K562 (cell line): ENCODE measurements at regions not wholly inside any gene's neighbourhood (a gene's known extent, or its start where the extent isn't known, plus 50 kb on each side); places are given as distances from the start of the nearest gene placed in this dataset.
A peak's percentile ranks its signal among the peaks of the same experiment; 100 is the strongest.

Experiments
- BMI1 ChIP-seq: fragments of 150-350 bp; IDR thresholded peaks from 2 replicates; pipeline ENCODE4 v1.6.1; 2014; ENCODE audit warnings: low read length
- C11orf30 ChIP-seq: fragments of 450-650 bp; IDR thresholded peaks from 2 replicates; pipeline ENCODE4 v1.6.1; 2016; ENCODE audit warnings: low read depth, mild to moderate bottlenecking
- CCAR2 ChIP-seq: fragments of 200-400 bp; formaldehyde crosslinking; IDR thresholded peaks from 2 replicates; pipeline ENCODE4 v1.6.1; 2017; ENCODE audit warnings: mild to moderate bottlenecking, low read depth, low read length
- CHD7 ChIP-seq: fragments of 200-600 bp; sonication (generic); IDR thresholded peaks from one replicate; pipeline ENCODE4 v1.6.1; 2012; ENCODE audit warnings: mild to moderate bottlenecking, low read depth, low read length, inconsistent platforms
- GABPA ChIP-seq: fragments of 200-800 bp; sonication (Bioruptor generic); conservative IDR thresholded peaks from 2 replicates; pipeline ENCODE4 v1.6.1; 2016; ENCODE audit warnings: low read depth, missing genetic modification characterization, missing compliant biosample characterization
- HIVEP1 ChIP-seq: fragments of 250-450 bp; sonication (Bioruptor Pico); IDR thresholded peaks from 2 replicates; pipeline ENCODE4 v1.4.0; 2020; ENCODE audit warnings: mild to moderate bottlenecking
- MYC ChIP-seq, 2 experiments: fragments of 250-450 bp in 1 of 2; sonication (Bioruptor Pico) in 1 of 2; IDR thresholded peaks; 2 replicates each; pipeline versions ENCODE4 v1.5.1 to v1.6.1; 2012 to 2021; ENCODE audit warnings: low read depth in 2 of 2, borderline replicate concordance in 1 of 2, improper control_type of control experiment in 1 of 2, low read length in 1 of 2, mild to moderate bottlenecking in 1 of 2, moderate library complexity in 1 of 2
- NR2F6 ChIP-seq: fragments of 450-650 bp; formaldehyde crosslinking; IDR thresholded peaks from 2 replicates; pipeline ENCODE4 v1.4.0; 2020; ENCODE audit warnings: mild to moderate bottlenecking
- OTX1 ChIP-seq: fragments of 450-650 bp; formaldehyde crosslinking; IDR thresholded peaks from 2 replicates; pipeline ENCODE4 v1.4.0; 2022; ENCODE audit warnings: mild to moderate bottlenecking
- SAP30 ChIP-seq: fragments of 200-600 bp; sonication (generic); IDR thresholded peaks from 2 replicates; pipeline ENCODE4 v1.6.1; 2012; ENCODE audit warnings: borderline replicate concordance, low read depth, mild to moderate bottlenecking, moderate library complexity, low read length, control low read depth, inconsistent platforms; ENCODE audit not compliant: insufficient read depth, poor library complexity, severe bottlenecking
- TEAD2 ChIP-seq: fragments of 450-650 bp; IDR thresholded peaks from 2 replicates; pipeline ENCODE4 v1.6.1; 2016; ENCODE audit warnings: missing genetic modification characterization, control low read depth, missing compliant biosample characterization
- ZNF184 ChIP-seq: sonication (generic); formaldehyde crosslinking; IDR thresholded peaks from 2 replicates; pipeline ENCODE4 v1.5.0; 2020; ENCODE audit warnings: missing genetic modification reagents
- ZNF324 ChIP-seq: fragments of 250-450 bp; sonication (Bioruptor Pico); IDR thresholded peaks from 2 replicates; pipeline ENCODE4 v1.4.0; 2020; ENCODE audit warnings: mild to moderate bottlenecking
- ZNF561 ChIP-seq: fragments of 450-650 bp; formaldehyde crosslinking; conservative IDR thresholded peaks from 2 replicates; pipeline ENCODE4 v1.4.0; 2020; ENCODE audit warnings: mild to moderate bottlenecking, moderate library complexity
- ZNF785 ChIP-seq: fragments of 250-450 bp; sonication (Bioruptor Pico); IDR thresholded peaks from 2 replicates; pipeline ENCODE4 v1.4.0; 2020; ENCODE audit warnings: mild to moderate bottlenecking

- no peak for TF ChIP-seq TEAD2 (tag)
- TF ChIP-seq OTX1 (CRISPR knock-in tag): no peak
- no peak for TF ChIP-seq BMI1
- no peak for TF ChIP-seq NR2F6 (CRISPR knock-in tag)
- TF ChIP-seq CHD7: no peak
- no peak for TF ChIP-seq ZNF324
- no peak for TF ChIP-seq HIVEP1 (CRISPR knock-in tag)
- TF ChIP-seq ZNF561 (CRISPR knock-in tag): no peak
- no peak for TF ChIP-seq ZNF184 (CRISPR knock-in tag)
- TF ChIP-seq GABPA: no peak
- peak; percentile 25; the same call in 1 of the 2 replicates for TF ChIP-seq C11orf30
- TF ChIP-seq MYC (IDR thresholded peaks at IDR 0.05; ENCODE audit: low read depth, low read length): no peak
- no peak for TF ChIP-seq MYC (CRISPR knock-in tag; IDR thresholded peaks at IDR 0.05; ENCODE audit: borderline replicate concordance, low read depth)
- no peak for TF ChIP-seq CCAR2
- no peak for TF ChIP-seq SAP30
- no peak for TF ChIP-seq ZNF785 (CRISPR knock-in tag)
Measured at GRCh38 chr13:50511877-50512341, 331.6 kb downstream of the DLEU7 start (continued).
